ENCODE measurements at regions not wholly inside any gene's neighbourhood (a gene's known extent, or its start where the extent isn't known, plus 50 kb on each side); places are given as distances from the start of the nearest gene placed in this dataset.
"Not testable (repeated sequence)": the region's sequence is repeated elsewhere in the genome, so short reads cannot be mapped to it uniquely, and the experiment has no call there.

DNA sequence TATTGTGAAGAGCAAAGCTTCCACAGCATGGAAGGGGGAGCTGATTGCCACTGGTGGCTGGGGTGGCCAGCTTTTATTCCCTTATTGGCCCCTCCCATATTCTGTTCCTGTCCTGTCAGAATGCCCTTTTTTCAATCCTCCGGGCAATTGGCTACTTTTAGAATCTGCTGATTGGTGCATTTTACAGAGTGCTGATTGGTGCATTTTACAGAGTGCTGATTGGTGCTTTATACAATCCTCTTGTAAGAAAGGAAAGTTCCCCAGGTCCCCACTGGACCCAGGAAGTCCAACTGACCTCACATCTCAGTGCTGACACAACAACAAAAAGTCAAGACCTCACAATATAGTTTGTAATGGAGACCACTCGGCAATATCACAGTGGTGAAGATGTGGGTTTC, 195.0 kb downstream of the SPATA31A6 start:
- DNase-seq, result no peak

DNA sequence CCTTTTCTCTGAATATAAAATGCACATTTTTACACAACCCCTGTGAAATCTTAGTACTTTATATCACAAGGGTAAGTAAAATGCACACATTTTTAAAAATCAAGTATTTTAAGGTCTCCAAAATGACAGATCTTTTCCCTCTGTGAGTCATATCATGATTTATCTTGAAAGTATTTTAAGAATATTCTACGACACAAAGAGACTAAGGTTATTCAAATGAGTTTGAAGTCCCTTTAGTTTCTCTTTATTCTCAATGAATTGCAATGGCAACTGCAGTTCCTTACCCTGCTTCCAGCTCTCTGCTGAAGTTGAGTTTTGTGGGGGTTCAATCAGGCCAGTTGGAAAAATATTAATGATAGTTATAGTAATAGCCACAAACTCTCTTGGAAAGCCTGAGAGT, 196.1 kb downstream of the SPATA31A6 start:
- DNase-seq, result not testable (repeated sequence)

DNA sequence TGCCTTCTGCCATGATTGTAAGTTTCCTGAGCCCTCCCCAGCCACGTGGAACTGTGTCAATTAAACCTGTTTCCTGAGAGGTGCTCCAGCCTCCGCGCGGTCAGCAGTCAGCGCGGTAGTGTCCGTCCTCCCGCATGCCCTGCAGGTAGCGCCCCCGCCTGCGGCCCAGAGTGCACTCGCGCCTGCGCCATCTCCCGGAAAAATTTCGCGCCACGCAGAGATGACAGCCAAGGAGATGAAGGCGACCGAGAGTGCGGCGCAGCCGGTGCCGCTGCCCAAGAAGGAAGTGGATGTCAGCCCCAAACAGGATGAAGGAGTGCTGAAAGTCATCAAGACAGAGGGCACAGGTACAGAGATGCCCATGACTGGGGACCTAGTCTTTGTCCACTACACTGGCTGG, 201.1 kb downstream of the SPATA31A6 start:
- DNase-seq, result not testable (repeated sequence)

DNA sequence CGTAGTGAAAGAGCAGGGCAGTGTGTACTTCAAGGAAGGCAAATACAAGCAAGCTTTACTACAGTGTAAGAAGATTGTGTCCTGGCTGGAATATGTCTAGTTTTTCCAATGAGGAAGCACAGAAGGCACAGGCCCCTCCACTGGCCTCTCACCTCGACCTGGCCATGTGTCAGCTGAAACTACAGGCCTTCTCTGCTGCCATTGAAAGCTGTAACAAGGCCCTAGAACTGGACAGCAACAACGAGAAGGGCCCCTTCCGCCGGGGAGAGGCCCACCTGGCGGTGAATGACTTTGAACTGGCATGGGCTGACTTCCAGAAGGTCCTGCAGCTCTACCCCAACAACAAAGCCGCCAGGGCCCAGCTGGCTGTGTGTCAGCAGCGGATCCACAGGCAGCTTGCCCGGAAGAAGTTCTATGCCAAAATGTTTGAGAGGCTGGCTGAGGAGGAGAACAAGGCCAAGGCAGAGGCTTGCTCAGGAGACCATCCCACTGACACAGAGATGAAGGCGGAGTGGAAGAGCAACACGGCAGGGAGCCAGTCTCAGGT, 202.2 kb downstream of the SPATA31A6 start:
- DNase-seq, result not testable (repeated sequence)

DNA sequence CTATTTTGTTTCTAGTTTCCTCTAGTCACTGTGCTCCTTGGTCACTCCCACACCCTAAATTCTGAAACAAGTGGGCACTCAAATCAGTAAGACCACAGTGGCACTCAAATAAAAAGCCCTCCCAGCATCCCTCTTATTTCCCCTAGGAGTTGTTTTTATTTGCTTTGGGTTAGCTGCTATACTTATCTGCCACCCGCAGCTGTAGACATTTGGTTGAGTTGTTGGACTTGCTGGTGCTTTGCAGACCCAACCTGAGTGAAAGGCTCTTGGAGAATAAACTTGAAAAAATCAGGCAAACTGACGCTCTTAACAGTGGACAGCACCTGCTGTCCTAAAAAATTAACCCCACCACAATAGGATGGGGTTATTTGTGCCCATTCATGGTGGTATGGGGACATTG, 203.0 kb downstream of the SPATA31A6 start:
- DNase-seq, result no peak

DNA sequence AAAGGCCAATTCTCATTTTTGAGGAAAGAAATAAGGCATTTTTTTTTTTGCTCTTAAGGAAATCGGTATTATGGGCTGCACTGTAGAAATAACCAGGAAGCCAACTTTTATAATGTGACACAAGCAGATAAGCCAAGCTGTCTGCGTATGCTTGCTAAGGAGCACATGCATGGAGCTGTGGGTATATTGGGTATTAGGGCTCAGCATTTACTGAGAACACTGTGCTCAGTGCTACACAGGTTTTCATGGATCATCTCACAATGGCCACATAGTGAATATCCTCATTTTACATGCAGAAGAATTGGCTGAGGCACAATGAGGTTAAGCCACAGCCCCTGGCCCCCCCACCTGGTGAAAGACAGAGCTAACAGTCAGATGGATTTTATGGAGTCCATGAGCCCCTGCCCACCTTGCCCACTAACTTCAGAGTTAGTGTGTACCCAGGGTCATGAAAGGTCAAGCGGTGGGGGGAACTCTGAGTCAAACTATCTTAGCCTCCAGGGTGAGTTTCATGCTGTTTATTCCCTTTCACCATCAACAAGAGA, 204.8 kb downstream of the SPATA31A6 start:
- DNase-seq, result no peak

DNA sequence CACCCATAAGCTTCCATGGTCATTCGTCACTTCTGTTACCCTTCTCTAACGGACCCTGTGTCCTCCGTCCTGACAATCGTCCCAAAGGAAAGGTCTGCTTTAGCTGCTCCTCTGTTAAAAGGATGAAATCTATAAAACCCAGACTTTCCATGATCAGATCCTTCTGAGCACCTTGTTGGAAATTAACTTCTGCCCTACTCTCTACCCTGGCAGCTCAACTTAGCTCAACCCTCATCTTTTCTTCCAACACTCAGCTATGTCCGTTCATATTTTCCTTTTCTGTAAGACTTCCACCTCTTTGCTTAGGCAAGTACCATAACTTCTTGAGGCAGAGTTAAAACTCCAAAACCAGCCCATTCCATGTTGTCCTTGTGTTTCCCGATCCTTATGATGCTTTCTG, 205.4 kb downstream of the SPATA31A6 start:
- DNase-seq, result no peak

DNA sequence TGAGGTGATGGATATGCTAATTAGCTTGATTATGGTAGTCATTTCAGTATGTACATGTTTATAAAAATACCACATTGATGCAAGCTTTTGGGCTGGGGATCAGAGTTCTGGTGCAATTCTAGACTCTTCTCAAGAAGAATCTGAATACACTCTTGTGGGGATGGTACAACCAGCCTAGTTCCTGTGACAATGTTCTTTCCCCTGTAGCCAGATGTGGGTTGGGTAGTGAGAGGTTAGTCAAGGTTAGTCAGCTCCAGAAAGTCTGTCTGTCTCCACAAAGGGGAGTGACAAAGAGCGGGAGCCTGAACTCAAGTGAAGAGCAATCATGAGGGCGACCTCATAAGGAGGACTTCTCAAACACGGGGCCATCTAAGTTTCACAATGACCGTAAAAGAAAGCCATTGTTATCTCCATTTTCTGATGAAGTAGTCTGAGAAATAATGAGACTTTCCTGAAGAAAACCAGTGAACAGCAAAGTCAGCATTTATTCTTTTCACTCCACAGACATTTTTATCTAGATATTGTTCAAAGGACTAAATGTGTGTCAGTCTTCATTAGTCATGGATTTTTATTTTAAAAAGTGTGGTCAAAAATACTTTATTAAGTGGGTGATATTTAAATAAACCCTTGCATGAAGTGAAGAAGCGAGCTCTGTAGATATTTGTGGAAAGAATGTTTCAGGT, 209.5 kb downstream of the SPATA31A6 start:
- not testable (repeated sequence) for DNase-seq

DNA sequence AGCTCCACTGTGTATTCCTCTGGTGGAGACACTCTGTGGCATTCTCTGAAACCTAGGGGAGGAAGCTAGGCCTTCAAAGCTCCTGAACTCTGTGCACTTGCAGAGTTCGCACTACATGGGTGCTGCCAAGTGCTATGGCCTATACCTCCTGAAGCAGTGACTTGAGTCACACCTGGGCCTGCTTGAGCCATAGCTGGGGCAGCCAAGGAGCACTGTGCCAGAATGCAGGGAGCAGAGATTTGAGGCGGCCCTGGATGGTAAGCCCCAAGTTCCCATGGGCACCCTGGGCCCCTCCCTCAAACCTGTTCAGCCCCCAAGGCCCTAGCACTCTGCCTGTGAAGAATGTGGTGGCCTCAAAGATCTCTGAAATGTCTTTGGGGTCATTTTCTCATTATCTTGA, 212.9 kb downstream of the SPATA31A6 start:
- DNase-seq, result no peak

DNA sequence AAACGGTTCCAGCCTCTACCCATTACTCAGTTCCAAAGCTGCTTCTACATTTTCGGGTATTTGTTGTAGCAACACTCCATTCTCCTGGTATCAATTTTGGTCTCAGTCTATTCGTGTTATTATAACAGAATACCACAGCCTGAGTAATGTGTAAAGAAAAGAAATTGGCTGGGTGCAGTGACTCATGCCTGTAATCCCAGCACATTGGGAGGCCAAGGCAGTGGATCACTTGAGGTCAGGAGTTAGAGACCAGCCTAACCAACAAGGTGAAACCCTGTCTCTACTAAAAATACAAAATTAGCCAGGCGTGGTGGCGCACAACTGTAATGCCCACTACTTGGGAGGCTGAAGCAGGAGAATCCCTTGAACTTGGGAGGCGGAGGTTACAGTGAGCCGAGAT, 213.9 kb downstream of the SPATA31A6 start:
- not testable (repeated sequence) for DNase-seq

DNA sequence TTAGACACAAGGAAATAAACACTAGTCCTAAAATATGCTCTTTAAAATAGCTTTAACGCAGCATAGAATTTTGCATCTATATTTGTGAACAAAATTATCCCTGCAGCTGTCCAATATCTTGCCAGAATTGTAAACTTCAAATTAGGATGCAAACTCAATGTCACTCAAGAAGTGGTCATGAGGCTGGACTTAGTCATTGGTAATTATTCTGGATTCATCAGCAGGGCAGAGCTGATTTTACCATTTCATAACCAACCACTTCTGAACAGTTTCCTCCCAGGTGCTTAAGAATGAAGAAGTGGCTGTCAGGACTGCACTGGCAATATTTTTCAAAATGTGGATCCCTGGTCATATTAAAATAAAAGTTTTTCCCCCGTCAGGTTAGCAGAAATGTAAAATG, 219.5 kb downstream of the SPATA31A6 start:
- DNase-seq, result not testable (repeated sequence)

DNA sequence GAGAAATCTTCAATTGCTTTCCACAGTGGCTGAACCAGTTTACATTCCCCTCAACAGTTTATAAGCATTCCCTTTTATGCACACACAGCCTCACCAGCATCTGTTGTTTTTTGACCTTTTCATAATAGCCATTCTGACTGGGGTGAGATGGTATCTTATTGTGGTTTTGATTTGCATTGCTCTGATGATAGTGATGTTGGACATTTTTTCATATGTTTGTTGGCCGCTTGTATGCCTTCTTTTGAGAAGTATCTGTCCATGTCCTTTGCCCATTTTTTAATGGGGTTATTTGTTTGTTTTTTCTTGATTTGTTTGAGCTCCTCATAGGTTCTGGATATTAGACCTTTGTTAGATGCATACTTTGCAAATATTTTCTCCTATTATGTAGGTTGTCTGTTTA, 226.1 kb downstream of the SPATA31A6 start:
- DNase-seq, result not testable (repeated sequence)

DNA sequence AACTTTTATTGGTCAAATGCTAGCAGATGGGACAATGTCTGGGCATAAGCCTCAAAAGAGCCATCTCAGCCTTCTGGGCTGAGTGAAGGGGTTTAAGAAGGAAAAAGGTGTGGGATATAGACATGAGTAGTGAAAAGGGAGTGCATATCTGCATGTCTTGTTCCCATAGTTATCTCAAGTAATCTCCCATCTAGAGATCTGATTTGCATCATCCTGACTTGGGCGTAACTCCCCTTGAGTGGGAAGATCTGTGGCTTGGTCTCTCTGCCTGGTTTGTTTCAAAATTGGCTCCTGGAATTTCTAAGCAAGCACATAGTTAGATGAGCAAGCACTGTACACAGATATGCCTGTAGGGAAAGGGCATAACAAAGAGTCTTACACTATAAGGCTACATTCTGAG, 228.9 kb downstream of the SPATA31A6 start:
- DNase-seq, result not testable (repeated sequence)

DNA sequence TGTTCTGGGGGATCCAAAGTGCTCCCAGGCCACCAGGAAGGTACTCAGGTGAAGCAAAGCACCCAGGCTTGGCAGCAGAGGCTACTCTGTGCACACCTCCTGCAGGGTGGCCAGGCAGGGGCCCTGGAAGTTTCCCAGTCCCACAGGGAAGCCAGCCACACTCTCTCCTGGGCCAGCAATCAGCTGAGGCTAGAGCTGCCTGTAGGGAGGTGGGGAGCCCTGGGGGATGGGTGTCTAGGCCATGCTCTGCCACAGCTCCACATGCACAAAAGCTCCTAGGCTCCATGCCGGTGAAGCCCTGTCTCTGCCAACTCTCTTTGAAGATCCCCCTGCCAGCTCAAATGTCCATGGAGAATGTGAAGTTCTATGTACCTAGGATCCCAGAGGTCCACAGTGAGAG, 231.4 kb downstream of the SPATA31A6 start:
- DNase-seq, result not testable (repeated sequence)

DNA sequence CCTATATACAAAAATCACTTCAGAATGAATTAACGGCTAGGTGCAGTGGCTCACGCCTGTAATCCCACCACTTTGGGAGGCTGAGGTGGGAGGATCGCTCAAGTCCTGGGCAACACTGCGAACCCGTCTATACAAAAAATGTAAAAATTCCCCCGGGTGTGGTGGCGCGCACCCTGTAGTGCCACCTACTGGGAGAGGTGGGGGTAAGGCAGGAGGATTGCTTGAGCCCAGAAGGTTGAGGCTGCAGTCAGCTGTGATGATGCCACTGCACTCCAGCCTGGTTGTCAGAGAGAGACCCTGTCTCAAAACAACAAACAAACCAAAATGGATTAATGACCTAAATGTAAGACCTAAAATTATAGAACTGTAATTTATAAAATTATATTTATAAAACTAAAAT, 236.2 kb downstream of the SPATA31A6 start:
- not testable (repeated sequence) for DNase-seq

DNA sequence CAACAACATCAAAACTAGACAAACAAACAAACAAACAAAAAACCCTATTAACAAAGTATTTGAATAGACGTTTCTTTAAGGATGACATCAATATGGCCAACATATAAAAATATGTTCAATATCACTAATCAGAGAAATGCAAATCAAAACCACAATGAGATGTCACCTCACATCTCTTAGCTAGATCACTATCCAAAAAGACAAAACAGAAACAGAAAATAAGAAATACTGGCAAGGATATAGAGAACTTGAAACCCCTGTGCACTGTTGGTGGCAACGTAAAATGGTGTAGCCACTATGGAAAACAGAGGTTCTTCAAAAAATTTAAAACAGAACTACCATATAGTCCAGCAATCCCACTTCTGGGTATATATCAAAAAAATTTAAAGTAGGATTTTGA, 236.9 kb downstream of the SPATA31A6 start:
- DNase-seq, result not testable (repeated sequence)

DNA sequence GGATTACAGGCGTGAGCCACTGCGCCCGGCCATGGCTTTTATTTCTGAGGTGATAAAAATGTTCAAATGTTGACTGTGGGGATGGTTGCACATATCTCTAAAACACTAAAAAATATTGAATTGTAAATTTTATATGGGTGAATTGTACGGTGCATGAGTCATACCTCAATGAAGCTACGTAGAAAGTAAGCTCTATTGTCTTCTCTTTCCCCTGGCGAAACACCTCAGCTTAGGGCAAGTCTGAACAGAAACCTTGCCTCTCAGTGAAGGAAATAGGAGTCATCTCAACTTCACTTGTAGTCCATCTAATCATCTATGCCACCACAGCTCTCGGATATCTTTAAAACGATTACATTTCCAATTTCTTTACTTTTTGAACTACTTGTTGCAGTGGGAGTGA, 238.2 kb downstream of the SPATA31A6 start:
- DNase-seq, result not testable (repeated sequence)

DNA sequence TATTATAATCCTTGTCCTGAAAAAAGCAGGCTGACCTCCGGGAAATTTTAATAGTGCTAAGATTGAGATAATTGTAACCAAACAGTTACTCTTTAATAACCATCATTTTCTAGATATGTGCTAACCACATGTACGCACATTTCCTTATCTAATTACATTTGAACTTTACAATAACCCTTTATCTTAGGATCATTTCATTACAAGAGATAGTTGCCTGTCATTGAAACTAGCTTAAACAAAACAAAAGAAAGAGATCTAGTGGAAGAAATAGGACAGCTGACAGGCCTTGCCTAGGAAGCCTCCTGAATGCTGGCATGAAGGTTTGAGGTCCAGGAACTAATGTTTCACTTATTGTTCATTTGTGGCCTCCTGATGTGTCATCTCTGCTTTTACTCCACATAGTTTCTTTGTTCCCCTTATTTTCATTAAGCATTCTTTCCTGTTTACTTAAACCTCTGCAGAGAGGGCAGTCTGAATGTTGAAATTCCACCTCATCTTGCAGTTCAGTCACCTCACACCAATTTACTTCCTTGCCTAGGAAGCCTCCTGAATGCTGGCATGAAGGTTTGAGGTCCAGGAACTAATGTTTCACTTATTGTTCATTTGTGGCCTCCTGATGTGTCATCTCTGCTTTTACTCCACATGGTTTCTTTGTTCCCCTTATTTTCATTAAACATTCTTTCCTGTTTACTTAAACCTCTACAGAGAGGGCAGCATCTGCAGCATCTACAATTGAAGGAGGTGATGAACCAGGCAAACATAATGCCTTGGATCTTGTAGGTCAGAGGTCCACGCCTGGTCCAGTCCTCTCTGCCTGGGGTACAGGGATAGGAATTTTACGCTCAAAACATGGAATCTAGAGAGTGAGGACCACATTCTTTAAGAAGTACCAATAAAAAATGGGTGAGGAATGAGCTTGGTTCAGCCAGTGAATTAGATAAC, 247.5 kb downstream of the SPATA31A6 start:
- DNase-seq, result not testable (repeated sequence)

DNA sequence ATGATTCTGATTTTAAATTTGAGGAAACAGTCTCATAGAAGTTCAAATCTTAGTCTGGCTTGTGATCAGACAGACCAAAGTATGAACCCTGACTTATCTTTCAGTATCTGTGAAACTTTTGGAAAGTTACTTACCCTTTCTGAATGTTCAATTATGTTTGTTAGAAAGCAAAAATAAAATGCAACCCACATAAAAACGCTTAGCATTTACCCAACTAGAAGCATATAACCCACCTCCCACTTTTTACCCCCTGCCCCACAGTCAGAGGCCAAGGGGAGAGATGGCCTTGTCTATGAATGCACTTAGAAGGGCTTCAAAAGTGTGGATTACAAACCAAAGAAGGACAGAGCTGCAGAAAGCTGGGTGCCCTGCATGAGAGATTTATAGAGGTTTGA, 248.2 kb downstream of the SPATA31A6 start:
- DNase-seq, result not testable (repeated sequence)

DNA sequence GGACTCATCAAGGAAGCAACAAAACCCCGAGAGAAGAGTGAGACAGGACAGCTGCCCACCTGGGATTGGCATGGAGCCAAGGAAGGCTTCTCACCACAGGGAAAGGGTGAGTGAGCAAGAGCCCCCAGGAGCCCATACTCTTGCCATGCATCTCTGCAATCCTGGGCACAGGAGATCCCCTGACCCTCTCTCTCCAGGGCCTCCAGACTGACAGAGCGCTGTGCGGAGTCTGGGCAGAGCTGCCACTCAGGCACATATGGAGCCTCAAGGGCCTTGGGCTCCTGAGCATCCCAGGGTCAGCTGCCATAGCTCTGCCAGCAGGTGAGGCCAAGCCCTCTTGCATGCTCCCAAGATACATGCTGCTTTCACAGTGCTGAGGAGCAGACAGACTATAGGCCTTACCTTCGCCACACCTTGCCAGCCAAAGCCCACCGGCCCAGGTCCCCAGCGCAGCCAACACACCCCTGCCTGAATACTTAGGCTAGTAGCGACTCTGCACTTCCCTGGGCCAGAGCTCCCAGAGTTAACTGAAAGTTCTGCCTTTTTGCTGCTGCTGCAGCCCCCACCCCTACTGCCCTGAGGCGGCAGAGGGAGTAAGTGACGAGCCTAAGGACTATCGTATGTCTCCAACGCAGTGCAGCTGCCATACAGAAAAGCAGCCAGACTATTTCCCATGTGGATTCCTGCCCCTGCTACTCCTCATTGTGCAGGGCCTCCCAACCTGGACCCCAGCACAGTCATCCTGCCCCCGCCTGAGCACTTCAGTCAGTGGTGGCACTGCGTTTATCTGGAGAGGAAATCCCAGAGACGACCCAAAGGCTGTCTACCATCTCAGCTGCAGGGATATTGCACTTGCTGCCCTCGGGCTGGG, 251.6 kb downstream of the SPATA31A6 start:
- DNase-seq, result not testable (repeated sequence)

DNA sequence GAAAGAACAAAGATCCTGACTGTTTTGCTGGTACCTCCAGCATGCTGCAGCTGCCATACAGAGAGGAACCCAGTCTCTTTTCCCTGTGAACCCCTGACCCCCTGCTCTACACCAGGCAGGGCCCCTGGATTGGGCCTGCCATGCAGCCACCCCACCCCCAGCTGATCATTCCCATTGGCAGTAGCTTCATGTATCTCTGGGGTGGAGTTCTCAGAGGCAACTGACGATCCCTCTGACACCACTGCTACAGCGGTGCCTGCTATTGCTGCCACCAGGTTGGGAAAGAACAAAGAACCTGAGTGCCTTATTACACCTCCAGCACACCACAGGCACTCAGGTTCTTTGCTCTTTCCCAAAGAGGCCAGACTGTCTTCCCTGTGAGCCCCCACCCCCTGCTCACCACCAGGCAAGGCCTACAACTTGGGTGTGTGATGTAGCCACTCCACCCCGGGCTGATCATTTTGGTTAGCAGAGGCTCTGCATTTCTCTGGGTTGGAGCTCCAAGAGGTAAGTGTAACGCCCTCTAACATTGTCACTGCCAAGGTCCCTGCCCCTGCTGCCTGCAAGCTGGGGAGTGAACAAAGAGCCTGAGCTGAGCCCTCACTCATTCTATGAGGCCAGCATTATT, 252.4 kb downstream of the SPATA31A6 start:
- DNase-seq, result not testable (repeated sequence)
